ENCODE measurements at regions not wholly inside any gene's neighbourhood (a gene's known extent, or its start where the extent isn't known, plus 50 kb on each side); places are given as distances from the start of the nearest gene placed in this dataset.

GRCh38 chr12:66971816-66972215 lies 292.9 kb upstream of the GRIP1 start:
- DNase-seq, result no peak

GRCh38 chr12:66976526-66976925 lies 292.6 kb upstream of the CAND1 start:
- no peak for DNase-seq

- DNase-seq, result no peak
Measured at GRCh38 chr12:66978802-66979201, 290.4 kb upstream of the CAND1 start.

- DNase-seq, result no peak
Measured at GRCh38 chr12:66979251-66979650, 289.9 kb upstream of the CAND1 start.

- no peak for DNase-seq
Measured at GRCh38 chr12:66984077-66984476, 285.1 kb upstream of the CAND1 start.

GRCh38 chr12:66984962-66985361 lies 284.2 kb upstream of the CAND1 start:
- no peak for DNase-seq

- DNase-seq, result no peak
Measured at GRCh38 chr12:66999141-66999540, 270.0 kb upstream of the CAND1 start.

GRCh38 chr12:67001251-67001650 lies 267.9 kb upstream of the CAND1 start:
- DNase-seq, result no peak

GRCh38 chr12:67002720-67003119 lies 266.4 kb upstream of the CAND1 start:
- no peak for DNase-seq

GRCh38 chr12:67006610-67007009 lies 262.5 kb upstream of the CAND1 start:
- DNase-seq, result no peak

GRCh38 chr12:67014642-67015041 lies 254.5 kb upstream of the CAND1 start:
- DNase-seq, result no peak

- no peak for DNase-seq
Measured at GRCh38 chr12:67018105-67018504, 251.1 kb upstream of the CAND1 start.

GRCh38 chr12:67019070-67019469 lies 250.1 kb upstream of the CAND1 start:
- no peak for DNase-seq

- DNase-seq, result peak; percentile 6
Measured at GRCh38 chr12:67025543-67026114, 243.5 kb upstream of the CAND1 start.

GRCh38 chr12:67026487-67027246 lies 242.5 kb upstream of the CAND1 start:
- DNase-seq, result no peak

GRCh38 chr12:67028529-67028928 lies 240.6 kb upstream of the CAND1 start:
- no peak for DNase-seq

- no peak for DNase-seq
Measured at GRCh38 chr12:67034110-67034879, 234.9 kb upstream of the CAND1 start.

GRCh38 chr12:67035121-67035520 lies 234.0 kb upstream of the CAND1 start:
- DNase-seq, result no peak

GRCh38 chr12:67038486-67038885 lies 230.7 kb upstream of the CAND1 start:
- no peak for DNase-seq

GRCh38 chr12:67039995-67040860 lies 228.9 kb upstream of the CAND1 start:
- DNase-seq, result no peak

- no peak for DNase-seq
Measured at GRCh38 chr12:67040861-67041137, 228.4 kb upstream of the CAND1 start.

GRCh38 chr12:67042697-67043131 lies 226.4 kb upstream of the CAND1 start:
- DNase-seq, result no peak

GRCh38 chr12:67043771-67044170 lies 225.4 kb upstream of the CAND1 start:
- no peak for DNase-seq
